RPMI7951 (cell line): ENCODE measurements at regions not wholly inside any gene's neighbourhood (a gene's known extent, or its start where the extent isn't known, plus 50 kb on each side); places are given as distances from the start of the nearest gene placed in this dataset.
A peak's percentile ranks its signal among the peaks of the same experiment; 100 is the strongest.
"Not testable (repeated sequence)": the region's sequence is repeated elsewhere in the genome, so short reads cannot be mapped to it uniquely, and the experiment has no call there.

Experiments used
- DNase-seq: peaks from one replicate; pipeline ENCODE4 v3.0.0-alpha.2; 2012; ENCODE audit warnings: low read depth

DNA sequence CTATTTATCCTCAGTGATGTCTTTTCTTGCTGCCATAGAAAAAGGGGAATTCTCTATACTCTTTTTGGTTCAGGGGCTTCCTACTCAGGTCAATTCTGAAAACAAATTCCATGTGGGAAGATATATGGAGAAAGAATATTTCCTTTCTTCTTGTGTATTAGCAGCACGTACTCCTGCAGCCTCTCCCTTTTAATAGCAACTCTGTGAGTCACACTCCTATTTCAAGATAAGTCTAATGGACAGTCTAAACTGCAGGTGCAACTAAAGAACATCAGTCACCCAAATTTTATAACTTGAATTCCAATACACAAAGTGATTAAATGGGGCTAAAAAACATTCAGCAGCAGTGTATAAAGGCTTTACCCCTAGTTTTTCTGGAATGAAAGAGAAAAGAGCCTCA lies 942.2 kb downstream of the CNTNAP5 start:
- no peak for DNase-seq

DNA sequence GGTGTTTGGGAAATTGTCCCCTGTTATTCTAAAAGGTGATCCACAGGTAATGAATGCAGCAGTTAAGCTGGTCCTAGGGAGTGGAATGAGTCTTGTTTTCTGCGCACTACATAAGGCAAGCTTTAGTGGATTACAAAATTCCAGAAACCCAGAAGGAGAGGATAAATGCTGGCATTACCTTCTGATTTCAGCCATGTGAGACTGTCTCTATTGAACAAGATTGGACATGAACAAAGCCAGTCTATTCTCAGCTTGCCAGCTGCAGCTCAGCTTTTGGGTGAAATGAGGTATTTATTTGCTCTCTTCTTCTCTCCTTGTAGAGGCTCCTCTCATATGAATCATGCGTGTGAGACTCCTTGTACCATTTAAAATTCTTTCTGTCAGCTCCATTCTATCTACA lies 944.9 kb downstream of the CNTNAP5 start:
- DNase-seq, result no peak

- peak; percentile 67 for DNase-seq
These were observed 948.3 kb downstream of the CNTNAP5 start for GRCh38 chr2:124973396-124973795.

GRCh38 chr2:124975224-124975623 lies 950.1 kb downstream of the CNTNAP5 start:
- no peak for DNase-seq

DNA sequence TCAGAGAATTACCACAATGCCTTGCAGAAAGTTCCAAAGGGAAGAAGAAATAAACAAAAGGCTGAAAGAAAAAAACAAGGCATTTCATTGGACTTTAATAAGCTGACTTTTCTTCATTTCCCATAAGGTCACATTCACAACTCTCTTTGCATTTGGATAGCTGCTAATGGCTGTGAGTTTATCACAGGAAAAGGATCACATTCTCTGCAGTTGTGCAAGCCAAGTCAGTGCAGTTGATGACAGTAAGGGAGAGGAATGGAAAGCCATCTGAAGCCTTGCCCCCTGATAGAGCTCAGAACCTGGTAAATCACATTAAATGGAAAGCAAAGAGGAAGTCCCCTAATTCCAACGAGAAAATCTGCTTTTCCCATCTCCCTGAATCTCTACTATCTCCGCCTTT lies 950.6 kb downstream of the CNTNAP5 start:
- DNase-seq, result no peak

DNA sequence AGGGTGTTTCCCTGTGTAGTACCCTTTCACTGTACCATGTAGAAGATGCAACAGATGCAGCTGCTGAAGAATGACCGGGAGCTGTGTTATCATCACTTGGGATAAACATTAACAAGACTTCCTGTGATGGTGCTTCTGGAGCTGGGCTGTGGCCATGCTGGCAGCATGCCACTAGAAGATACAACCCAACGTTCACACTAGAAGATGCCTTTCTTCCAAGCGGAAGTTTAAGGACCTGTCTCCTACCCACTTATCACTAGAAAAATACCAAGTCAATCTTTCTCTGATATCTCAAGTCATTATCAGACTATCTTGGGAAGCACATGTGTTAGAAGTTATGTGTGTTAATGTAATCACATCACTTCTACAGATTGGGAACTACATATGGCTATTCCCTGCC lies 953.5 kb downstream of the CNTNAP5 start:
- DNase-seq, result peak; percentile 78

DNA sequence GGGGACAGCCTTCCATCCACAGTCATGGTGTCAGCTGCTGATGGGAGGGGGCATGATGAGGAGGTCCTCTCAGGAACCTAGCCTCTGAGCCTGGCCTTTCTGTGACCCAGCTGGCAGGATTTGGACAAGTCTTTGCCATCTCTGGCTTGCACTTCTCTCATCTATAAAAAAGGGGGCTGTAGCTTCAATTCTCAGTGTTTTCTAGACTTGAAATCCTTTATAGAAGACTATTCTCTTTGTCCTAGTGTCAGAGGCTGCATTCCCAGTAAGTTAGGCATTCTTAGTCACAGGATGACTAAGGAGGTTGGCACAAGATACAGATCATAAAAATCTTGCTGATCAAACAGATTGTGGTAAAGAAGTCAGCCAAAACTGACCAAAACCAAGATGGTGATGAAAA lies 958.5 kb downstream of the CNTNAP5 start:
- DNase-seq, result peak; percentile 98

DNA sequence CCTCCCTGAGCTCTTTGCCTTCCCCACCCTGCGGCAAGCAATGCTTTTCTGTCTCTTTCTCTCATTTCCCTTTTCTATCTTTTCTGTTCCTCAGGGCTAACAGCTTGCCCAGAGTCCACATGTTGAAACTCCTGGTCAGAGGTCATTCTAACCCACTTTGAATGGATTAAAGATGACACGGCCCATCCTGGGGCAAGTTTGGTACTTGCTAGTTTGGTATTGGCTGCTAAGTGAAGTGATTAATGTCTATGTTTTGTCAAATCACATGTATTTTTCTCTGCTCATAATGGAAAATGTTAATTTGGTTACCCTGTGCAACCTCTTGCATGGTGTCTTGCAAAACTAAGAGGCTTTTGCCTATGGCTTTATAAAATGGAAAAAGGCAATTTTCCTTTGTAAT lies 960.2 kb downstream of the CNTNAP5 start:
- DNase-seq, result peak; percentile 97

- no peak for DNase-seq
These were observed 961.0 kb downstream of the CNTNAP5 start for GRCh38 chr2:124986136-124986535.

DNA sequence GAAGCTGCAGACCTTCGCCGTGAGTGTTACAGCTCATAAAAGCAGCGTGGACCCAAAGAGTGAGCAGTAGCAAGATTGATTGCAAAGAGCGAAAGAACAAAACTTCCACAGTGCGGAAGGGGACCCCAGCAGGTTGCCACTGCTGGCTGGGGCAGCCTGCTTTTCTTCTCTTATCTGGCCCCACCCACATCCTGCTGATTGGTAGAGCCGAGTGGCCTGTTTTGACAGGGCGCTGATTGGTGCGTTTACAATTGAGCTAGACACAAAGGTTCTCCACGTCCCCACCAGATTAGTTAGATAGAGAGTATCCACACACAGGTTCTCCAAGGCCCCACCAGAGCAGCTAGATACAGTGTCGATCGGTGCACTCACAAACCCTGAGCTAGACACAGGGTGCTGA lies 961.8 kb downstream of the CNTNAP5 start:
- DNase-seq, result peak; percentile 71

GRCh38 chr2:124987436-124987835 lies 962.3 kb downstream of the CNTNAP5 start:
- peak; percentile 43 for DNase-seq

GRCh38 chr2:124988111-124988510 lies 963.0 kb downstream of the CNTNAP5 start:
- no peak for DNase-seq

GRCh38 chr2:124988794-124989193 lies 963.7 kb downstream of the CNTNAP5 start:
- DNase-seq, result no peak

GRCh38 chr2:124993809-124994208 lies 968.7 kb downstream of the CNTNAP5 start:
- no peak for DNase-seq

- no peak for DNase-seq
These were observed 970.3 kb downstream of the CNTNAP5 start for GRCh38 chr2:124995185-124995912.

GRCh38 chr2:124996406-124996805 lies 971.3 kb downstream of the CNTNAP5 start:
- DNase-seq, result no peak

DNA sequence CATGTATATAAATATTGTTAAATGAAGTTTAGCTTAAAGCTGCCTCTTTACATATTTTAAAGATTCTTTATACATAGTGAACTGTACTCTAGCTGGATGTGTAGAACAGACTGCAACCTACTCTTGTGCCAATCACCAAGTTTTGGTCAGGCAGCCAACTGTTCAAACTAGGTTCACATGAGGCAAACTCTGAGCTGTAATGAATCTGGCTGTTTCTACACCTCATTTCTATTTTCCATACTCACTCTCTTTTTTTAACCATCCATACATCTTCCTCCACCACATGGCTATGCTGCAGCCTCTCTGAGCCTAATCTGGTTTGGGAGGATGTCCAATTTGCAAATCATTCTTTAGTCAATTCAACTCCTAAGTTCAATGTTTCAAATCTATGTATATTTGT lies 974.8 kb downstream of the CNTNAP5 start:
- DNase-seq, result no peak

DNA sequence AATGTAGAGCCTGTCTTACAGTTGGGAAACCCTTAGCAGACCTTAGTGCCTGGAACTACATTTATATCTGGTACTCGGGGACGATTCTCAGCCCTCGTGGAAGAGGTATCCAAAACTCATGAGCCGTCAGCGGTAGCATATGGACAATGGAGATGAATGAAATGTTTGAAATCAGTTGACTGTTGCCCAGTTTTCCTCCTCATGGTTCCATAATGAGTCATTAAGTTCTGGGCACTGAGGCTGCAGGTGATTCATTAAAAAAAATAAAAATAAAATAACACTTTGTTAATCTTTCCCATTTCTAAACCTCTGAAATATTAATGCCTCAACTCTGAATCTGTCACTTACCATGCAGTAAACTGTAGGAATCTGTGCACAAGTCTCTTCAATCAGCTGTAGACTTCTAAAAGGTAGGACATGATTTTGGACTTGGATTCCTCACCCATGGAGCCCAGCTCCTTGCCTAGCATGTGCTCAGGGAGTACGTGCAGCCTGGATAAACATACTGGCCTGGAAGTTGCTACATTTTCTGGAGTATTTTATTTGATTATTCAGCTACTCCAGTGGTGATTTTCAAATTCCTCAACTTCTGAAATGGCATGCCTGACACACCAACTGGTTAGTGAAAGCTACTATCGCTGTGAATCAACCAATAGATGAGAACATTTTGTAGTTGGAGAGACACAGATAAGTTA lies 979.2 kb downstream of the CNTNAP5 start:
- DNase-seq, result peak; percentile 38

- no peak for DNase-seq
These were observed 981.6 kb downstream of the CNTNAP5 start for GRCh38 chr2:125006676-125007075.

DNA sequence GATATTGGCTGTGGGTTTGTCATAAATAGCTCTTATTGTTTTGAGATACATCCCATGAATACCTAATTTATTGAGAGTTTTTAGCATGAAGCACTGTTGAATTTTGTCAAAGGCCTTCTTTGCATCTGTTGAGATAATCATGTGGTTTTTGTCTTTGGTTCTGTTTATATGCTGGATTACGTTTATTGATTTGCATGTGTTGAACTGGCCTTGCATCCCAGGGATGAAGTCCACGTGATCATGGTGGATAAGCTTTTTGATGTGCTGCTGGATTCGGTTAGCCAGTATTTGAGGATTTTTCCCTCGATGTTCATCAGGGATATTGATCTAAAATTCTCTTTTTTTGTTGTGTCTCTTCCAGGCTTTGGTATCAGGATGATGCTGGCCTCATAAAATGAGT lies 1003.6 kb downstream of the CNTNAP5 start:
- DNase-seq, result not testable (repeated sequence)

DNA sequence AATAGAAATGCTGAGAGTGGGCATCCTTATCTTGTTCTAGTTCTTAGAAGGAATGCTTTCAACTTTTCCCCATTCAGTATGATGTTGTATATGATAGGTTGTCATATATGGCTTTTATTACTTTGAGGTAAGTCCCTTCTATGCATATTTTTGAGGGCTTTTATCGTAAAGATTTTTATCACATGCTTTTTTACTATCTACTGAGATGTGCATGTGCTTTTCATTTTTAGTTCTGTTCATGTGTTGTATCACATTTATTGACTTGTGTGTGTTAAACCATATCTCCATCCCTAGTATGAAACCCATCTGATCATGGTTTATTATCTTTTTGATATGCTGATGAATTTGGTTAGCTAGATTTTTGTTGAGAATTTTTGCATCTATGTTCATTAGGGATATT lies 1008.8 kb downstream of the CNTNAP5 start:
- DNase-seq, result no peak

DNA sequence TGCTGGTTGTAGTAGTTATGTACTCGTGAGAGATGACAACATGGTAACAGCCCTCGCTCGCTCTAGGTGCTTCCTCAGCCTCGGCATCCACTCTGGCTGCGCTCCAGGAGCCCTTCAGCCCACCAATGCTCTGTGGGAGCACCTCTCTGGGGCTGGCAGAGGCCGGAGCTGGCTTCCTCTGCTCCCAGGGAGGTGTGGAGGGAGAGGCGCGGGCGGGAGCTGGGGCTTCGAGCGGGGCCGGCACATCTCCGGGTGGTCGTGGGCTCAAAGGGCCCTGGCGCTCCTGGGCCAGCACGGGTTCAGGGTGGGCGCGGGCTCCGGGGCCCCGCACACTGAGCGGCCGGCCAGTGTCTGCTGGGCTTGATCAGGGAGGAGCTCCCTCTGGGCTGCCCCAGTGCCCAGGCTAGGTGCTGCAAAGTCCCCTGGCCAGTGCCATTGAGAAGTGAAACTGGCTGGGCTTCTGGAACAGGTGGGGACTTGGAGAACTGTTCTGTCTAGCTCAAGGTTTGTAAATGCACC lies 1012.1 kb downstream of the CNTNAP5 start:
- peak; percentile 1 for DNase-seq

- DNase-seq, result no peak
These were observed 1016.8 kb downstream of the CNTNAP5 start for GRCh38 chr2:125041846-125042245.
